GM12874 (cell line): ENCODE measurements at regions not wholly inside any gene's neighbourhood (a gene's known extent, or its start where the extent isn't known, plus 50 kb on each side); places are given as distances from the start of the nearest gene placed in this dataset.

Experiments used
- CTCF ChIP-seq: IDR thresholded peaks from 2 replicates; pipeline ENCODE4 v1.5.1; 2011; ENCODE audit warnings: low read depth, mild to moderate bottlenecking, control low read depth, low read length, moderate library complexity; ENCODE audit not compliant: insufficient read depth

- no peak for TF ChIP-seq CTCF
These were observed 532.4 kb upstream of the ITGA1 start for GRCh38 chr5:52255308-52255707.

DNA sequence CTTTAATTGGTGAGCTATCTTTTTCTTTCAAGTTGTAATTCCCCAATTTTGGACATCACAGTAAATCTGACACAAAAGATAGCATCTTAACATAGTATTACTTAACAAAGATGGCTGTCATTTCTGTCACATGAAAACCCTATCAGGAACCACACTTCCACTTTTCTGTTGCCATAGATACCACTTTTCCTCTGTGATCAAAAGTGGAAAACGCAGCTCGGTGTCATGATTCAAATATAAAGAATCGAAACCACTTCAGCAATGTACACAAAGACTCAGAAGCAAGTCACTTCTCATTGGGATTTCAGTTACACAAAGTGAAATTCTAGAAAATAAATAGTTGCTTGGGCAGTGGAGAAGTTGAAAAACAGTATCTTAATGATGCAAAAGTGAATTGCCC, 524.9 kb upstream of the ITGA1 start:
- no peak for TF ChIP-seq CTCF

GRCh38 chr5:52269401-52269800, 518.3 kb upstream of the ITGA1 start:
- TF ChIP-seq CTCF, result no peak

- no peak for TF ChIP-seq CTCF
These were observed 517.9 kb upstream of the ITGA1 start for GRCh38 chr5:52269859-52270258.

DNA sequence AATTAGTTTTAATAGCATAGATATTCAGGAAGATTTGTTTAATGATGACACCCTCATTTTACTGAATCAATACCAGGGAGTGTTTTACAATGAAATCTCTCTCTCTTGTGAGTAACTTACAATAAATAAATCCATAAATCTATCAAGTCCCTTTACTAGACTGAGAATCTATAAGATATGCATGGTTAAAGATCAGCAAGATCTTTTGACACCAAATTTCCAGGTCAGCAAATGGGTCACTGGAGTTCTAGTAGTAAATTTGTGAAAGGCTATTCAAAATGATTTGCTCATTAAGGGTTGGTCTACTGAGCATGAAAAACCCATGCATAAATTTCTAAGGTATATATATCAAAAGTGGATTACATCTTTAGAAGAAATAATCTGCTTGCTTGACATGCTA, 512.1 kb upstream of the ITGA1 start:
- TF ChIP-seq CTCF, result no peak

GRCh38 chr5:52277101-52277500, 510.6 kb upstream of the ITGA1 start:
- no peak for TF ChIP-seq CTCF

GRCh38 chr5:52282647-52283046, 505.1 kb upstream of the ITGA1 start:
- no peak for TF ChIP-seq CTCF

DNA sequence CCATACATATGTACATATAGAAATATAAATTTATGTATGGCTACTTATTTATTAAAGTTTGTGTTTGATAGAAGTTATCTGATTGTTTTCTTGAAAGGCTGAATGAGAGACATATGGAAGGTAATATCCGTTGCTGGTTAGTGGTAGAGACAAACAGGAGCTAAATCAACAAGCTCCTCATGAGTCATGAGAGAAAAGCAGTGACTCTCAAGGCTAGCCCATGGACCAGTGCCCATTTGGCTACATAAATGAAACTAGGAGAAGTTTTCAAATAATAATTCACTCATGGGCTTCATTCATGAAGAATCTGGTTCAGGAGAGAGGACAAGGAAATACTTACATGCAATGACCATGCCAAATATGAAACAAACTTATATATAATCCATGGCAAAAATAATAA, 504.5 kb upstream of the ITGA1 start:
- TF ChIP-seq CTCF, result no peak
